Activated B cell treated with CpG ODN at 0.5 μM for 24 hours (primary cell): ENCODE measurements at regions not wholly inside any gene's neighbourhood (a gene's known extent, or its start where the extent isn't known, plus 50 kb on each side); places are given as distances from the start of the nearest gene placed in this dataset.

Experiments
- ATAC-seq: fragments of 200-7000 bp; cut with Tn5 transposase; one replicate; pipeline ENCODE4 v1.10.0; 2021; ENCODE audit warnings: low read depth, mild to moderate bottlenecking, moderate library complexity
- CTCF ChIA-PET: fragments of 350-600 bp; sonication (Branson Sonifier 250); formaldehyde crosslinking; loops from one replicate; lab custom pipeline; 2021; ENCODE audit warnings: antibody characterized with exemption; lab: Charles Lee
- POLR2A ChIA-PET: fragments of 350-600 bp; sonication (Branson Sonifier 250); formaldehyde crosslinking; loops from one replicate; lab custom pipeline; 2021; ENCODE audit warnings: antibody characterized with exemption; lab: Charles Lee
- DNase-seq: peaks from one replicate; pipeline ENCODE4 v3.0.0; 2022
- H3K27ac Mint-ChIP-seq: one replicate; pipeline ENCODE4 v1.8.0; 2020; ENCODE audit warnings: mixed read lengths
- H3K27me3 Mint-ChIP-seq: one replicate; pipeline ENCODE4 v1.8.0; 2021; ENCODE audit warnings: mixed read lengths
- H3K36me3 Mint-ChIP-seq: one replicate; pipeline ENCODE4 v1.8.0; 2021; ENCODE audit warnings: low read depth, mixed read lengths
- H3K4me1 Mint-ChIP-seq: one replicate; pipeline ENCODE4 v1.8.0; 2021; ENCODE audit warnings: mixed read lengths
- H3K4me3 Mint-ChIP-seq: one replicate; pipeline ENCODE4 v1.8.0; 2020; ENCODE audit warnings: mild to moderate bottlenecking, mixed read lengths
- H3K9me3 Mint-ChIP-seq: one replicate; pipeline ENCODE4 v1.8.0; 2020; ENCODE audit warnings: mixed read lengths
- CTCF ChIP-seq: fragments of 200-600 bp; IDR thresholded peaks from one replicate; pipeline ENCODE4 v1.8.0; 2022; ENCODE audit warnings: antibody characterized with exemption, mild to moderate bottlenecking
- intact Hi-C: fragments of 100-400 bp; cut with micrococcal nuclease; formaldehyde crosslinking; loops from one replicate; pipeline ENCODE4 v1.15.1; 2024

- intact Hi-C loops: no loop called here
- TF ChIP-seq CTCF: no peak
- Mint-ChIP-seq H3K9me3 (peaks cover 2% of the 10 kb centered on the region), H3K27ac (no peak overlapping the region), H3K36me3 (no peaks in the 10 kb centered on the region), H3K4me1 (no peaks in the 10 kb centered on the region), H3K4me3 (no peak overlapping the region), H3K27me3 (no peaks in the 10 kb centered on the region)
- ATAC-seq: no peak
- CTCF ChIA-PET: no interaction called here
- POLR2A ChIA-PET: no interaction called here
- no peak for DNase-seq
Observed at GRCh38 chr9:118529624-118530214, 825.5 kb downstream of the TLR4 start.

GRCh38 chr9:118532592-118532991 is 828.4 kb downstream of the TLR4 start:
- Mint-ChIP-seq H3K4me1 (no peaks in the 10 kb centered on the region), H3K27ac (no peak overlapping the region), H3K4me3 (no peak overlapping the region), H3K9me3 (peaks cover 2% of the 10 kb centered on the region), H3K27me3 (no peaks in the 10 kb centered on the region), H3K36me3 (no peaks in the 10 kb centered on the region)
- ATAC-seq (no peak), DNase-seq (no peak)
- ChIA-PET POLR2A (no interaction called here), CTCF (no interaction called here)
- no peak for TF ChIP-seq CTCF
- intact Hi-C loops: no loop called here

- ChIA-PET POLR2A (no interaction called here), CTCF (no interaction called here)
- DNase-seq (no peak), ATAC-seq (no peak)
- H3K4me3 Mint-ChIP-seq: no peak overlapping the region
- H3K27me3 Mint-ChIP-seq: no peaks in the 10 kb centered on the region
- no peak for TF ChIP-seq CTCF
- no peak overlapping the region for H3K27ac Mint-ChIP-seq
- intact Hi-C loops: no loop called here
- peaks cover 2% of the 10 kb centered on the region for H3K9me3 Mint-ChIP-seq
- H3K4me1 Mint-ChIP-seq: no peaks in the 10 kb centered on the region
- no peaks in the 10 kb centered on the region for H3K36me3 Mint-ChIP-seq
Observed at GRCh38 chr9:118533101-118533500, 828.9 kb downstream of the TLR4 start.

GRCh38 chr9:118533850-118534249 is 829.6 kb downstream of the TLR4 start:
- intact Hi-C loops: no loop called here
- no peak overlapping the region for H3K4me3 Mint-ChIP-seq
- no peak for DNase-seq
- no peaks in the 10 kb centered on the region for H3K27me3 Mint-ChIP-seq
- no peak for ATAC-seq
- peaks cover 2% of the 10 kb centered on the region for H3K9me3 Mint-ChIP-seq
- H3K4me1 Mint-ChIP-seq: no peaks in the 10 kb centered on the region
- CTCF ChIA-PET: no interaction called here
- POLR2A ChIA-PET: no interaction called here
- TF ChIP-seq CTCF: no peak
- no peaks in the 10 kb centered on the region for H3K36me3 Mint-ChIP-seq
- H3K27ac Mint-ChIP-seq: no peak overlapping the region

- H3K27ac Mint-ChIP-seq: no peak overlapping the region
- H3K36me3 Mint-ChIP-seq: no peaks in the 10 kb centered on the region
- no peaks in the 10 kb centered on the region for H3K4me1 Mint-ChIP-seq
- H3K27me3 Mint-ChIP-seq: no peaks in the 10 kb centered on the region
- H3K9me3 Mint-ChIP-seq: peaks cover 2% of the 10 kb centered on the region
- ChIA-PET POLR2A (no interaction called here), CTCF (no interaction called here)
- no peak for DNase-seq
- intact Hi-C loops: no loop called here
- no peak overlapping the region for H3K4me3 Mint-ChIP-seq
- no peak for TF ChIP-seq CTCF
- ATAC-seq: no peak
Observed at GRCh38 chr9:118536153-118536552, 832.0 kb downstream of the TLR4 start.
